ENCODE measurements at regions not wholly inside any gene's neighbourhood (a gene's known extent, or its start where the extent isn't known, plus 50 kb on each side); places are given as distances from the start of the nearest gene placed in this dataset.

DNA sequence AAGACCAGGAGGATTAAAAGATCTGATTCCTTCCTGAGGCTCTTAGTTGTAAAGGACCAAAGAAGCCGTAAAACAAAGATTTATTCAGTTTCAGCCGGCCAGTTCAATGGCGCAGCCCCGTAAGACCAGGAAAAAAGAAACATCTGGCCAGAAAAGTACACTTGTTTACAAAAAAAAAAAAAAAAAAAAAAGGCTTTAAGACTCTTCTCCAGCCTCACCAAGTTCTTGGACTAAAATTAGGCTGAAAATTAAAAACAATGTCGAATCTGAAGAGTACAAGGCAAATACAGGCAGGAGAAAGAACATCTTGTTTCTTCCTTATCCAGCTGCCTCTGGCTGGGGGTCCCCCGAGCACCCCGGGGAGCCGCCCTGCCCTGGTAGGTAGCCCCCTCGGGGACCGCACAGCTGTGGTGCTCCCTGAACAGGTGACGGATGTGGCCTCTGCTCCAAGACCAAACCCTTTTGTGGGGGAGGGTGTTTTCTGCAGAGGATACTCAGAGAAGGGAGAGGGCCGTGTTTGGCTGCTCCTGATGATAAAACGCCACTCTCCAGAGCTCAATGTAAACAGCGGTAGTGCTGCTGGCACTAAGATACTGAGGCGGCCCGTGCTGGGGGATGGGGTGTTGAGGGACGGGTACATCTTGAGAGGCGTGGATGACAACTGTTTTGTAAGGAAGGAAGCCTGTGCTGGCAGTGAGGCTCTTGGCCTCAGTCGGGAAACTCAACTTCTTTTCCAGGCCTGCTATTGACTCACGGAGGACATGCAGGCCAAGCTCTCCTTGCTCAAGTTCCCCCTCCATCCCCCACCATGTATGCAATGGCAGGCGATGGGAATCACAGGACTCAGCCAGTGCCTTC lies 201.0 kb upstream of the DIO3 start:
- no peak for DNase-seq

DNA sequence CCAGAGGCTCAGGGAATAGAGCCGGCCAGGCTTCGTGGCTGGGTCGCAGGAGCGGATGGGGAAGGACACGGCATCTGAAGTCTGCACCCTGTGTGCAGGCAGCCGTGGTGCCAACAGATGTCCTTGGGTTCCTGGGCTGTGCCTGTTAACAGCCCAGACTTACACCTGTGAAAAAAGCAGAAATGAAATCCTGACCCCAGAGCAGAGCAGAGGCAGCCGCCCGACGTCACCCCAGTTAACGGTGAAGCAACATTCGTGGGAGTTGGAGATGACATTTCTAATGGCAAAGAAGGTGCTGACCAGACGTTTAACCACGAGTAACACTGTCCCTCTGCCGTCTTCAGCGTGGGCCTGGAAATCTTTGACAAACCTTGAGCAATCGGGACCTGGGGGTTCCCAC lies 200.3 kb upstream of the DIO3 start:
- DNase-seq = no peak

DNA sequence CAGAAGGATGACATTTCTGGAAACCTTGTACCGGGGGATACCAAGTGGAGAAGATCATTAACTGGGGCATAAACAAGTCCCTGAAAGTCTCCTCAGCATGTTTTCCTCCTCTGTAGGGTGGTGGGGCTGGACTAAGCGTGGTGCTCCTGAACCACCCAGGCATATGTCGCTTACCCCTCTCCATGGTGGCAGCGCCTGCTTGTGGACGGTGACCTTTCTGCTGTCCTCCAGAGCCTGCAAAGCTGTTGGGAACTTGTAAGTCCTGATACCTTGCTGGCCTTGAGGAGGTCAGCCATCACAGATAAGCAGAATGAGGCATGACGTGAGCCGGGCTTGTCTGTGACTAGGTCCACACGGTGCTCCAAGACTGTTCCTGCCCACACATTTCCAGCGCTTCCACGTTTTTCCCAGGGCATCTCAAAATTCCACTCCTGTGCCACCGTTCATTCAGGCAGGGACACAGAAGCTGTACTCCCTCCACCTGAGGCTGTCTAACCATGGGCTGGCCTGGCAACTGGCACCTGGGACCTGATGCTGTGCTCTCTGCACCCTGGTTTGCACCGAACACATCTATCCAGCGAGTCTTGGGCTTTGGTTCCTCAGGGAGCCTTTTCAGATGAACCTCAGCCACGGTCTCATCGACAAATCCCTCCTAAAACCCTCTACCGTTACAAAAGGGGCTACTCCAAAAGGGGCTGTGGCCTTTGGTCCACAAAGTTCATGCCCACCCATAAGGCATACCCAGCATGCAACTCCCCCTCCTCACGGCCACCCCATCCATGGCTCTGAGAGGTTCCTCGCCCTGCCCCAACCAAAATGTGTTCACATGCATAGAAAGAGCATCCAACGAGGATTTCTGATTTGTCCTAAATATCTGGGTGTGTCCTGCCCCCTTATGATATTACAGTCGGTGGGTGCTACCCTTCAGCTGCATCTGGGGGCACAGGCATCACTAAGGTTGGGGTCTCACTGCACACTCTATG lies 199.6 kb upstream of the DIO3 start:
- no peak for DNase-seq

DNA sequence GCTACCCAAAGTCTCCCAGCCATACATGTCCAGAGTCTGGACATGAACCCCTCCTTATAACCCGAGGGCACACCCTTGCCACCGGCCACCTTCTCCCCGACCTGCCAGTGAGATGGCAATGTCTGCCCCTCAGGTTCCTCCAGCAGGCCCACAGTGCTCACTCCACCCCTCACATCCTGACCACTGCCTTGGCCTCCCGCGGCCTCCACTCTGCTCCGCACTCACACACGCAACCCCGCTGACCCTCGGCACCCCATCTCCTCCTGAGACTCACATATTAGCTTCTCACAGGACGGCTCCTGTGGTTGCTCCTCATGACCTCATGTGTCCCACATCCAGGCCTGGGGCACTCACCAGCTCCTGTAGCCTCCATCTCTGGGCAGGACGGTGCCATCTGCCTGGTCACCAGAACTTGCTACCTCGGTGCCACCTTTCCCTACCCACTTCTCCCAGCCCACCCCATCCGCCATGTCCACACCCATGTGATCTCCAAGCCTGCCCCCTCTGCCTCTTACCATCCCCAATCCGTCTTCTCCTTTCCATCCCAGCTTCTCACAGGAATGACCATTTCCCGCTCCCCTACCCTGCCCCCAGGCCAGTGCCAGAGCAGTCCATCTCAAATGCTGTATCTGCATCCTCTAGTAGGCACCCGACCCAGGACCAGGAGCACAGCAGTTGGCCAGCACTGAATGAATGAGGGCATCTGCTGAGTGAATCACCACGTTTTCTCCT lies 198.6 kb upstream of the DIO3 start:
- no peak for DNase-seq

DNA sequence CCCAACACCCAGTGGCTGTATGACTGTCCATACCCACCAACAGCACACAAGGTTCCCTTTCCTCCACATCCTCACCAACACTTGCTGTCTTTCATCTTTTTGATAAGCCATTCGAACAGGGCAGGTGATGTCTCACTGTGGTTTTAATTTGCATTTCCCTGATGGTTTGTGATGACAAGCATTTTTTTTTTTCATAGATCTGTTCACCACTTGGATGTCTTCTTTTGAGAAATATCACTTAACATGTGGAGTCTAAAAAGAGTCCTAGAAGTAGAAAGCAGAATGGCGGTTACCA lies 198.1 kb upstream of the DIO3 start:
- no peak for DNase-seq

DNA sequence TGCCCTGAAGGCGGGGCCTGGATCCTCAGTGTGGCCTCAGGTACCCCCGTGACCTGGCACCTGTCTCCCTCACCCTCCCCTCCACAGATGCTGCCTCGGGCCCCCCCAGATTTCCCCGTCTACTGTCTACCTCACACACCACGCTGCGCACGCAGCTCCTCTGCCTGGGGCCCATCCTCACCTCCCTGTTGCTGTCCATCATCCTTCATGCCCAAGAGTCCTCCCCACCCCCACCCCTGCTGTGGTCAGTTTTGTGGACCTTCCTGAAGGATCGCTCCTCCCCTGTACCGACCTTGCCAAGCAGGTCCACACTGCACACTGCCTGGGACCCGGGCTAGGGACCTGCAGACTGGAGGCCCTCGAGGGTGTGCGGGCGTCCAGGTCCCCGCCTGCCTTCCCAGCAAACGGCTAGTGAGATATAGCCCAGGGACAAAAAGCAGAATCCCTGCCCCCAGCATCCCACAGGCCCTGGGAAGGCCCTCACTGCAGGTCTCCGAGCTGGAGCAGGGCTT lies 197.4 kb upstream of the DIO3 start:
- DNase-seq = no peak

DNA sequence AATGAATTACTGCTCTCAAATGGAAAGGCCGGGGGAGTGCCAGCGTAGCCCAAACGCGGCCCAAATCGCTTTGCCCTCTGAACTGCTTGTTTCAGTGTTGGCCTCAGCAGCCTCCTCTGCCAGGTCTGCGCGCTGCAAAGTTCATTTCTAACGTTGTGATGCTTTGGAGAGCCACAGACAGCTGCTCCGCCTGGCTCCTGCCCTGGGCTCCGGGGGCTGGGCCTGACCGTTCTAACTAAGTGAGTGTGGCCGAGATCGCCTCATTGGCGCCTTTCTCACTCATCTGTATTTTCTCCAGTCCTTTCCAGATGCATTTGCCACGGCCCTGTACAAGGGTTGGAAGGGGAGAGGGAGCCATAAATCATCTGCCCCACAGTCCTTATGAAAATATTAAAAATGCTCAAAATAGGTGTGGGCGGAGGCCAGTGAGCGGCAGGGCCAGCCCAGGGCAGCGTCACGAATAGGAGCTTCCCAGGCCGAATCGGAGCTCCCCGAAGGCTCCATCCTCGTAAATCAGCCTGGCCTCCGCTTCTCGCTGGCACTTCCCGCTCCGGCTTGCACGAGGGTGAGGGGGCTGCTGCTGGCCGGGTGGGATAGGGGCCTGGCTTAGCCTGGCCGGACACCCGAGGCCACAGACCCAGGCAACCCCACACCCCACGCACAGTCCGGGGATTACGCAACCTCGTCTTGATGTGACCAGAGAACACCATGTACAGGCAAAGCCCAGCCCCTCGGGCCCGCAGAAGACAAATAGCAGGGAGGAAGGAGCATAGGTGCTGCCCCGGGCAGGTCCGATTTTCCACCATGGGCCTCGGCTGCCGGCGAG lies 196.6 kb upstream of the DIO3 start:
- DNase-seq = no peak

DNA sequence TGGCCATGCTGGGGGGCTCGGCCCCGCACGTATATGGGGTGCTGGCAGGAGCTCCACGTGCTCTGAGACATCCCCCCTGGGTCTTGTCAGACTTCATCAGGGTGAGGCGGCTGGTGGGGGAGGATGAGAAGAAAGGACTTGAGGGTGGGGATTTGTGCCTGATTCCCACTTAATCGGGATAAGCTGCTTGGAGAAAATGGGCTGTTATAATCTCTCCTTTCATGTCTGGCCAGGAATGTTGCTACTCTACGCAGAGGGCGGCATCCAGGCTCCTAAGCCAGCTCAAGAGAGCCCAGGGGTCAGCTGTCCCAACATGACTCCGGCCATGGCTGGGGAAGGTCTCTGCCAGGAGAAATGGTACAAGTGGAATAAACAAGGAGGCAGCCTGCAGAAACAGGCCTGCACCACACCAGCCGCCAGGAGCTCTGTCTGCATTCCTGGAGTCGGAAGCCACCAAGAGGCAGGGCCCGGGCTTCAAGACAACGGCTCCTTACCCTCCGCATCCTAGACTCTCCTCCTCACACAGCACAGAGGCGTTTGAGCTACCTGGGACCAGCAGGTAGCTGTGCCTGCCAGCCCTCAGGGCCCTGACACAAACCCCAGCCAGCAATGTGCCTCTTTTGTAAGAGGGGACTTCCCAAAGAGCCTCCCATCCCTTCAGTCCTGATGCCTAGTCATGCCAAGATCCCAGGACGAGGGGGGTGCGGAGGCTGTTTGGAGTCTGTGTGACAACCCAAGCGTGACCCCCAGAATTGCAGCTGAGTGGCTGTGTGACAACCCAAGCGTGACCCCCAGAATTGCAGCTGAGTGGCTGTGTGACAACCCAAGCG lies 195.8 kb upstream of the DIO3 start:
- no peak for DNase-seq

DNA sequence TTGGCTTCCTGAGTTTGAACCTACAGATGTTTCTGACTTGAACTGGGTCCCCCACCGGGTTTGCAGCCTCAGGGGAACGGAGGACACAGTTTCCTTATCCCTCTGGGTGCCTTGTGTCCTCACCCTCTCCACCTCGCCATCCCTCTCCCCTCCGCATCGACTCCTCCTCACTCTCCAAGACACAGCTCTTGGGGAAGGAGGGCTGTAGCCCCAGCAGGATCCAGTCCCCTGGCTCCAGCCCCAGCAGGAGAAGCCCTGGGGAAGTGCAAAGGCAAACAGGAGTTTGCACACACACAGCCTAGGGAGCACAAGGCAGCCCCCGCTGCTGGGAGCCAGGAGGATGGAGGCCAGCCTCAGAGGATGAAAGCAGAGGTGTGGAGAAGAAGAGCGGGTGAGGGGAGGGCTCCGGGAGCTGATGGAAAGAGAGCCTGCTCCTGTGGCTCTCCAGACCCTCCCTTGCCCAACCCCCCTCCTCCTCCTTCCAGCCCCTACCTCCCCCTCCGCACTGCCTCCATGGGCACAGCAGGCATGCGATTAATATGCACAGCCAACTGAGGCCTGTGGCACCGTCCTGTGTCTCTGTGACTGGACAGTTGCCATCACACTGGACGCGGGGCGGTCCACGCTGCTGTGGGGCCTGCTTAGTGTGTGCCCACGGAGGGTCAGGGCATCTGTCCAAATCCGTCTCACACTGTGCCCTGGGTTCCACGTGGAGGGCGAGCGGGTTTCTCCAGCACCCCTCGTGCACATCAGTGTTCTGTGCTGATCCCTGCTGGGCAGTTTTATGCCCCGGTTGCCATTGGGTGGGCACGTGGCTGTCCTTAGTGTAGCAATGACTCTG lies 193.7 kb upstream of the DIO3 start:
- DNase-seq = no peak

DNA sequence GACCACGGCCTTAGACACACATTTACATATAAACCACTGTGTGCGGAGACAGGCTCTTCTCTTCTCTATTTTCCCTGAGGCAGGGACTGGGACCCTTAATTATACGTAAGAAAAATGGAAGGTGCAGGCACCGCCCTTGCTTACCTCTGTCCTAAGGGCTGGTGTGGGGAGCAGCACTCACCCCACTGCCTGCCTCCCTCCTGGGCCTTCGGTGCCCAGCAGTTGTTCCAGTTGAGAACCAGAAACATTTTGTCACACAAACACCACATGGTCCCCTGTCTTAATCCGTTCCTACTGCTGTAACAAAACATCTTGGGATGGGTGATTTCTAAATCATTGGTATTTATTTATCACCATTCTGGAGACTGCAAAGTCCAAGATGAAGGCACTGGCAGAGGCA lies 192.7 kb upstream of the DIO3 start:
- DNase-seq = no peak

DNA sequence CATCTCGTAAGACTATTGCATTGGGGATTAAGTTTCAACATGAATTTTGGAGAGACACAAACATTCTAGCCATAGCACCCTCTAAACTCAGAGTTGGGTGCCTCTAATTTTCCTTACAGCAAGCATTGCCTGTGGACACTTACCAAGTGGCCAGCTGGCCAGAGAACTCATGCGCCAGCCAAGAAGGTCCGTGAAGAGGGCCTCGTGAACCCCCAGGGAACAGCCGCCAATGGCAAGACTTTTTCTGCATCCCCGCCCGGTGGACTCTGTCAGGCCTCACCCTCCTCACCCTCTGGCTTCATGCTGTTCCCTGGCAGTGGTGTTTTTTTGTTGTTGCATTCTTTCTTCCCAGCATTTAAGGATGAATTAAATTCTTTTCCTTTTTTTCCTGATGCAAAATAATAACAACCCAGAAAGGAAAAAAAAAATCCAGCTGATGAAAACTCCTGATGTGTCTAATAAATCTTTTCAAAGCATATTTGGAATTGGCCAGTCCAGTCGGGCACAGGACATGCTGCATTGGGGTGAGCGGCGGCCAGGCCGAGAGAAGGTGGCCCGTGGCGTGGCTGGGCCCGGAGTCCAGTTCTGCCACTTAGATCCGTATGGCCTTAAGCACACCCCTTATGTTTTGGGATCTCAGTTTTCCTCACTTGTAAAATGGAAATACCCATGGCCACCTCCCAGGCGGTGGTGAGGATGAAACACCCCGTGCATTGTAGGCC lies 191.9 kb upstream of the DIO3 start:
- no peak for DNase-seq

DNA sequence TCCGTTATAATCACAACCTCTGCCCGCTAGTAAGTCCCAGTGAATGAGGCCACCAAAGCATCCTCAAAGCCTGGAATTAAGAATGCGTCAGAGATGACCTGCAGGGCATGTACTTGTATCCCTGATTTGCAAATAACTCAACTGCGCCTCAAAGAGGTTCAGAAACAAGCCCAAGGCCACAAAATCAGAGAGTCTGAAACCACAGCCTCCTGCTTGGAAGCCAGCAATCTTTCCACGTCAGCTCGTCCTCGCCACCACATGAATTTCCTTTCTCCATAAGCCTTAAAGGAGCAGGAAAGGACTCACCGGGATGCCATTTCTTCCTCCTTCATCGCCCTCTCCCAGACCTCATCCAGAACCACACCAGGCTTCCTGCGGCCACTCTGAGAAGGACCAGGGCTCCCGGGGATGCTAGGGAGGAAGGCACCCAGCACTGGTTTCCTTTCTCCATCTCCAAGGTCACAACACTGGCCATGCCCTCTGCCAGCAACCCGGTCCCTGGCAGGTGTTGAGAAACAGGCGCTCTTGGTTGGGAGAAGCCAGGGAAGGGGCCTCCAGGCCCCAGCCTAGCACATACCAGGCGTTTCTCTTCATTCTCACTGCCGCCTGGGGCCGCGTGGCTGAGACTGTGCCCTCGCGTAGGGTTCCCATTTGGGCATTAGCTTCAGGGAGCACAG lies 191.2 kb upstream of the DIO3 start:
- DNase-seq = no peak

DNA sequence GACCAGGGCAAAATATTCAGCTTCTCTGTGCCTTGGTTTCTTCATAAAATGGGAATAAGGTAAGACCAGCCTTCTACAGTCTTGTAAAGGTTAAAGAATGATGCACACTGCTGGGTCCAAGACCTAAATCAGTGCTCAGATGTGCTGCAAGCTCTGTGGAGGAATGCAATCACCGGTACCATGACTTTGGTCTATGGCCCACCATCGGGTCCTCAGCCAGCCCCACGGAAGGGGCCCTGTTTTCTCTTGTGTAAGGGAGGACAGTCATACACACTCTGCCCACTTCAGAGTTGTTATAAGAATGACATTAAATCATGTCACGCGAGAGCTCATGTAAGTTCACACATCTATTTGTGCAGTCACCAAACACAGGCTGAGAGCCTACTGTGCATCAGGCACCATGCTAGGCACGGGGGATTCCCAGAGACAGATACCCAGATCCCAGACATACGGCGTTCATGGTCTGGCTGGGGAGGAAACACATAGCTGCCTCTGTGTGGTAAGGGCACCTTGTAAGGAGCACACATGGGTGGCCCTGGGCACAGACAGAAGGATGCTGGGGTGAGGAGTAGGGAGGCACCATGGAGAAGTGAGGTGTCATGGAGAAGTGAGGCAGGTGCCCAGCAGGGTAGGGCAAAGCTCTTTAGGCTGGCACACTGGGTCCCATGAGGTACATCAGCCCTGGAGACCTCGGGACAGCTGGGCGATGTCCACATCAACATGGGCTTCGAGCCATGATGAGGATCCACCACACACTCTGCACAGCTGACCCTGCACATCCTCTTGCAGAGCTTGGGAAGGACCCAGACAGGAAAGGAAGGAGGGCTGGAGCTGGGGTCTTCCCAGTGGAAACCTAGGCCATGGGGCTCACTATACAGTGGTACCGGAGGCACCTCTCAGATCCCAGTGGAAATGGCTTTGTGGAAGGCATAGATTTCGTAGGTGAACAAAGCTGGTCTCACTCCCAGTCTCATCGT lies 190.4 kb upstream of the DIO3 start:
- DNase-seq = no peak

DNA sequence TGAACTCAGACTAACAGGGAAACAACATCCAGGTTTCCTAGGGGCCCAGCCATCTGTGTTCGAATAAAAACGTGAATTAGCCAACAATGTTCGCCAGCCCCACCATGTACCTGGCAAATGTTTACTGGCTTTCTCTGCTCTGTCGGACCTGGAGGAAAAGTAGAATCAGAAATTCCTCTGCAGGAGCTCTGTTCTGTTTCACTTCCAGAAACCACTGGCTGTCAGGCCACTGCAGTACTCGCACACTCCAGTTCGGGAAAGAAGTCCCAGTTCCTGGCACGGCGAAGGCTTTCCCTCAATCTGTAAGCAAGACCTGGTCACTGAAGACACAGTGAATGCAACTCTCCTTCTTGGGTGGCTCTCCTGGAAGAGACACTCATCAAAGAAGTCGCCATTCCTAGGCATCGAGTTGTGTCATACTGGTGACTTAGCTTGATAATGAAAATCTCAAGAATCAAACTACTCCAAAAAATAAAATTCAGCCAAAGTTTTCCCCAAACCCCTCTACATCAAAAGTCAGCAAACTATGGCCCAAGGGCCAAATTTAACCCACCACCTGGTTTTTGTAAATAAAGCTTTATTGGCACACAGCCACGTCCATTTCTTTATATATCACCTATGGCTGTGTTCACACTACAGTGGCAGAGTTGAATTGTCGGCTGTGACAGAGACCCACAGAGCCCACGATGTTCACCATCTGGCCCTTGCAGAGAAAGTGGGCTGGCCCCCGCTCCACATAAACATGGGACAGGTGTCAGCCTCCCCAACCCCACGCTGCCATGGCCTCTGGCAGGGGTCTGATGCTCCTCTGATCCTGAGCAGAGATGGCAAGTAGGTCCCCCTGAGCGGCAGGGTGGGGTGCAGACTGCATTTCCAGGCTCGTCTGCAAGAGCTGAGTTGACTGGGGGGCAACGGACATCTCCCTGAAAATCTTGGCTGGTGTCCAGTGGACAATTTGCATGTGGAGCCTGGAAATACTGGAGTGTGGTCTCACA lies 189.2 kb upstream of the DIO3 start:
- DNase-seq = no peak

DNA sequence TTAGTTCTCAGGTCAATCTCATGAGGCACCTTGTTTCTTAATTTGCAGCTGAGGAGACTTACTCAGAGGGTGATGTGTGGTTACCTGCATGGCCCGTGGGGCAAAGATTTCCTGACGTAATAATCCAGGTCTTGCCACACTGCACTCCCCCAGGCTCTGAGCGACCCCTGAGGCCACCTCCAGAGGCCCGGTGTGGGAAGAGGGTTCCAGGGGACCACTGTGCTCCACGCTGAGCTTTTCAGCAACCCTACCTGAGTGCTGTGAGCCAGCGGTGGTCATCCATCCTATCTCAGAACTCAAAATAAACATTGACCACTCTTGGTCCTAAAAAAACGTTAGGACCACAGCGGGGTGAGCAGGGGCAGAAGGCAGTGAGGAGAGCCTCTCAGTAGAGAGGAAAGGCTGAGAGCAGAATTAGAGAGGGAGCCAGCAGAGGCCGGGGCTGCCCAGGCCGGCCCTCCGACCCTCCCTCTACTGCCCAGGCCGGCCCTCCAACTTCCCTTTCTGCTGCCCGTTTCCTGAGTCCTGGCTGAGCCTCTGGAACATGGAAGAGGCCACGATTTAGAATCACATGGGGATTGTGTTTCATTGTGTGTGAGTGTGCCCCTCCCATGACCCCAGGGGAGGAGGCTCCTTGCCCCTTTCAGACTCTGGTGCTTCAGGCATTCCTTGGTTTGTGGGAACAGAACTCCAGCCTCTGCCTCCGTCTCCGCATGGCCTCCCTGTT lies 188.2 kb upstream of the DIO3 start:
- no peak for DNase-seq
